Panc1 (cell line): ENCODE measurements at regions not wholly inside any gene's neighbourhood (a gene's known extent, or its start where the extent isn't known, plus 50 kb on each side); places are given as distances from the start of the nearest gene placed in this dataset.

ENCODE experiments used
- ATAC-seq: fragments of 200-7000 bp; cut with Tn5 transposase; 2 replicates; pipeline ENCODE4 v1.9.1; 2020; ENCODE audit warnings: mild to moderate bottlenecking, moderate library complexity
- BruUV-seq: library from RNA; stranded (reverse); fragments of 400-500 nt; replicated peaks from 2 replicates; lab custom pipeline; 2021; lab: Mats Ljungman, UMichigan
- CTCF ChIA-PET: fragments of 300-600 bp; sonication (Branson Sonifier 250); formaldehyde crosslinking; loops from one replicate; lab custom pipeline; 2022; ENCODE audit warnings: antibody characterized with exemption; lab: Charles Lee
- POLR2A ChIA-PET: fragments of 300-600 bp; sonication (Branson Sonifier 250); formaldehyde crosslinking; loops from one replicate; lab custom pipeline; 2022; ENCODE audit warnings: antibody characterized with exemption; lab: Charles Lee
- DNase-seq: peaks from one replicate; pipeline ENCODE4 v3.0.0-alpha.2; 2010; ENCODE audit warnings: low read depth, low spot score
- H3K27ac ChIP-seq: 2 replicates; pipeline ENCODE4 v1.5.1; 2011; ENCODE audit warnings: mild to moderate bottlenecking, low read length, inconsistent platforms
- H3K27me3 ChIP-seq: fragments of 200-500 bp; sonication (Bioruptor generic); 2 replicates; pipeline ENCODE4 v1.6.0; 2014; ENCODE audit warnings: low read length, inconsistent platforms; ENCODE audit not compliant: control insufficient read depth, insufficient read depth
- H3K36me3 ChIP-seq: fragments of 200-500 bp; sonication (Bioruptor generic); 2 replicates; pipeline ENCODE4 v1.5.1; 2014; ENCODE audit warnings: inconsistent platforms, mild to moderate bottlenecking, low read length, moderate library complexity; ENCODE audit not compliant: control insufficient read depth, insufficient read depth
- H3K4me1 ChIP-seq: 2 replicates; pipeline ENCODE4 v1.5.1; 2011; ENCODE audit warnings: inconsistent platforms, mild to moderate bottlenecking, low read length, moderate library complexity; ENCODE audit not compliant: control insufficient read depth, insufficient read depth
- H3K4me3 ChIP-seq, 2 experiments: 2 replicates each; pipeline ENCODE4 v1.5.1; 2011 to 2012; ENCODE audit warnings: low read depth in 2 of 2, low read length in 2 of 2, mild to moderate bottlenecking in 2 of 2, inconsistent platforms in 1 of 2, moderate library complexity in 1 of 2
- H3K9me3 ChIP-seq: fragments of 200-500 bp; sonication (Bioruptor generic); 2 replicates; pipeline ENCODE4 v1.5.1; 2014; ENCODE audit warnings: low read depth, mild to moderate bottlenecking, inconsistent platforms, low read length, moderate library complexity; ENCODE audit not compliant: control insufficient read depth, insufficient read depth
- POLR2AphosphoS5 ChIP-seq: IDR thresholded peaks from 2 replicates; pipeline ENCODE4 v1.6.1; 2012; ENCODE audit warnings: mild to moderate bottlenecking, low read depth, low read length, moderate library complexity
- SIN3A ChIP-seq: IDR thresholded peaks from 2 replicates; pipeline ENCODE4 v1.6.1; 2012; ENCODE audit warnings: low read depth, mild to moderate bottlenecking, low read length, moderate library complexity, borderline replicate concordance; ENCODE audit not compliant: insufficient read depth
- TCF7L2 ChIP-seq: IDR thresholded peaks from 2 replicates; pipeline ENCODE4 v1.6.1; 2011; ENCODE audit warnings: mild to moderate bottlenecking, low read depth, low read length, inconsistent platforms
- in situ Hi-C: cut with HindIII; loops from 2 replicates; pipeline ENCODE4 v1.10.0; 2016; ENCODE audit warnings: low sequenced_read_pairs, low pct_unique_long_range_greater_than_20kb
- intact Hi-C: fragments of 100-400 bp; cut with micrococcal nuclease; formaldehyde crosslinking; loops from one replicate; pipeline ENCODE4 v1.10.0; 2022; ENCODE audit not compliant: unreplicated experiment
- TF ChIP-seq, protein P1 (sequence below), 2 experiments: IDR thresholded peaks; 2 replicates each; pipeline ENCODE4 v1.6.1; 2011 to 2012; ENCODE audit warnings: low read depth in 2 of 2, control low read depth in 1 of 2, low read length in 1 of 2, mild to moderate bottlenecking in 1 of 2, moderate library complexity in 1 of 2; ENCODE audit not compliant: insufficient read depth in 1 of 2
- TF ChIP-seq, protein P2 (sequence below): fragments of 450-650 bp; IDR thresholded peaks from 2 replicates; pipeline ENCODE4 v1.5.1; 2017; ENCODE audit warnings: mild to moderate bottlenecking

DNA sequence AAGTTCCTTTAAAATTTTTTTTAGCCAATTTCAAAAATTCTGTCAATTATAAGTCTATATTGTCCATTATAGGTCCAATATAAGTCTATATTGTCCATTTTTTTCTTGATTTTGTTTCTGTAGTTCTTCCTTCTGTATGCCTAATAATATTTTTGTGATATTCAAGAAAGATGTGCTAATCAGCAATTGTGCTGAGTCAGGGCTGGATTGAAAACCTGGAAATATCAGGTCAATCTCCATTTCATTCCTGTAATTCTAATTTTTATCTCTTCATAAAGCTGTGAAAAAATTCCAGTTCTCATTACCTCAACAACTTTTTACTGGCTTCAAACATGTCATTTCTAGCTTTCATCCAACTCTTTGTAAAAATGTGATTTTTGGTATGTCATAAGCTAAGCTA lies 353.7 kb downstream of the SLITRK6 start:
- ATAC-seq (no peak), DNase-seq (no peak)
- POLR2A ChIA-PET = no interaction called here
- Histone ChIP-seq H3K4me1 (no peaks in the 10 kb centered on the region), H3K27ac (no peak overlapping the region), H3K9me3 (no peaks in the 10 kb centered on the region), H3K4me3 (no peak overlapping the region), H3K36me3 (no peaks in the 10 kb centered on the region), H3K27me3 (no peaks in the 10 kb centered on the region)
- TF ChIP-seq, protein P1, sequence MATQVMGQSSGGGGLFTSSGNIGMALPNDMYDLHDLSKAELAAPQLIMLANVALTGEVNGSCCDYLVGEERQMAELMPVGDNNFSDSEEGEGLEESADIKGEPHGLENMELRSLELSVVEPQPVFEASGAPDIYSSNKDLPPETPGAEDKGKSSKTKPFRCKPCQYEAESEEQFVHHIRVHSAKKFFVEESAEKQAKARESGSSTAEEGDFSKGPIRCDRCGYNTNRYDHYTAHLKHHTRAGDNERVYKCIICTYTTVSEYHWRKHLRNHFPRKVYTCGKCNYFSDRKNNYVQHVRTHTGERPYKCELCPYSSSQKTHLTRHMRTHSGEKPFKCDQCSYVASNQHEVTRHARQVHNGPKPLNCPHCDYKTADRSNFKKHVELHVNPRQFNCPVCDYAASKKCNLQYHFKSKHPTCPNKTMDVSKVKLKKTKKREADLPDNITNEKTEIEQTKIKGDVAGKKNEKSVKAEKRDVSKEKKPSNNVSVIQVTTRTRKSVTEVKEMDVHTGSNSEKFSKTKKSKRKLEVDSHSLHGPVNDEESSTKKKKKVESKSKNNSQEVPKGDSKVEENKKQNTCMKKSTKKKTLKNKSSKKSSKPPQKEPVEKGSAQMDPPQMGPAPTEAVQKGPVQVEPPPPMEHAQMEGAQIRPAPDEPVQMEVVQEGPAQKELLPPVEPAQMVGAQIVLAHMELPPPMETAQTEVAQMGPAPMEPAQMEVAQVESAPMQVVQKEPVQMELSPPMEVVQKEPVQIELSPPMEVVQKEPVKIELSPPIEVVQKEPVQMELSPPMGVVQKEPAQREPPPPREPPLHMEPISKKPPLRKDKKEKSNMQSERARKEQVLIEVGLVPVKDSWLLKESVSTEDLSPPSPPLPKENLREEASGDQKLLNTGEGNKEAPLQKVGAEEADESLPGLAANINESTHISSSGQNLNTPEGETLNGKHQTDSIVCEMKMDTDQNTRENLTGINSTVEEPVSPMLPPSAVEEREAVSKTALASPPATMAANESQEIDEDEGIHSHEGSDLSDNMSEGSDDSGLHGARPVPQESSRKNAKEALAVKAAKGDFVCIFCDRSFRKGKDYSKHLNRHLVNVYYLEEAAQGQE (IDR thresholded peaks at IDR 0.05; ENCODE audit: insufficient read depth in 1 of 2, low read depth in 2 of 2, low read length in 1 of 2) = no peak
- TF ChIP-seq, protein P2, sequence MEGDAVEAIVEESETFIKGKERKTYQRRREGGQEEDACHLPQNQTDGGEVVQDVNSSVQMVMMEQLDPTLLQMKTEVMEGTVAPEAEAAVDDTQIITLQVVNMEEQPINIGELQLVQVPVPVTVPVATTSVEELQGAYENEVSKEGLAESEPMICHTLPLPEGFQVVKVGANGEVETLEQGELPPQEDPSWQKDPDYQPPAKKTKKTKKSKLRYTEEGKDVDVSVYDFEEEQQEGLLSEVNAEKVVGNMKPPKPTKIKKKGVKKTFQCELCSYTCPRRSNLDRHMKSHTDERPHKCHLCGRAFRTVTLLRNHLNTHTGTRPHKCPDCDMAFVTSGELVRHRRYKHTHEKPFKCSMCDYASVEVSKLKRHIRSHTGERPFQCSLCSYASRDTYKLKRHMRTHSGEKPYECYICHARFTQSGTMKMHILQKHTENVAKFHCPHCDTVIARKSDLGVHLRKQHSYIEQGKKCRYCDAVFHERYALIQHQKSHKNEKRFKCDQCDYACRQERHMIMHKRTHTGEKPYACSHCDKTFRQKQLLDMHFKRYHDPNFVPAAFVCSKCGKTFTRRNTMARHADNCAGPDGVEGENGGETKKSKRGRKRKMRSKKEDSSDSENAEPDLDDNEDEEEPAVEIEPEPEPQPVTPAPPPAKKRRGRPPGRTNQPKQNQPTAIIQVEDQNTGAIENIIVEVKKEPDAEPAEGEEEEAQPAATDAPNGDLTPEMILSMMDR = no peak
- no peak for TF ChIP-seq TCF7L2
- no peak for TF ChIP-seq SIN3A
- TF ChIP-seq POLR2AphosphoS5 = no peak
- CTCF ChIA-PET = no interaction called here
- BruUV-seq = no TSS peak
- in situ Hi-C loops = no loop called here
- intact Hi-C loops = no loop called here

DNA sequence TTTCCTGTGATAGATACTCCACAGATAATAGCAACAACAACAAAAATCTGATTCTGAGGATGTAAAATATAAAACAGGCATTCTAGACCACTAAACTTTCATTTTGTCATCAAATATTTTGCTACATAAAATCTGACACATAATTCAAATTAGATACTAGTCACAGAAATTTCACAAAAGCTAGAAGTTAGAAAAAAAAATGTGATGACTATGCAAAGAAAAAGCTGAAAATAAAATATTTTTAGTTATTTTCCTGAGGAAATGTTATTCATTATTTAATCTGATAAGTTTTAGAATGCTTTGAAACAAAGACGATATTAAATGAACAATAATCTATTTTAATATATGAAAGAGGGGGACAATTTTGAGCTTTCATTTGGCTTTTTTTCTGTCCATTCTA lies 357.2 kb downstream of the SLITRK6 start:
- Histone ChIP-seq H3K27ac (peak overlapping the region; percentile 66), H3K27me3 (no peaks in the 10 kb centered on the region), H3K36me3 (no peaks in the 10 kb centered on the region), H3K9me3 (no peaks in the 10 kb centered on the region), H3K4me1 (no peaks in the 10 kb centered on the region), H3K4me3 (peak overlapping the region in 1 of 2 experiments; percentile 41; a peak in 2 of 4 replicates)
- intact Hi-C loops = no loop called here
- ChIA-PET POLR2A (no interaction called here), CTCF (no interaction called here)
- DNase-seq (no peak), ATAC-seq (no peak)
- in situ Hi-C loops = no loop called here
- BruUV-seq = no TSS peak
- no peak for TF ChIP-seq POLR2AphosphoS5
- TF ChIP-seq, protein P1 (IDR thresholded peaks at IDR 0.05; ENCODE audit: insufficient read depth in 1 of 2, low read depth in 2 of 2, low read length in 1 of 2) = no peak
- no peak for TF ChIP-seq TCF7L2
- TF ChIP-seq SIN3A = no peak
- TF ChIP-seq, protein P2 = no peak
